GM12891 (cell line): ENCODE measurements at regions not wholly inside any gene's neighbourhood (a gene's known extent, or its start where the extent isn't known, plus 50 kb on each side); places are given as distances from the start of the nearest gene placed in this dataset.

Source experiments
- POLR2A ChIP-seq: IDR thresholded peaks from 2 replicates; pipeline ENCODE4 v1.6.1; 2011; ENCODE audit warnings: low read depth, low read length, control low read depth
- POLR2AphosphoS5 ChIP-seq: IDR thresholded peaks from 2 replicates; pipeline ENCODE4 v1.6.1; 2011; ENCODE audit warnings: low read depth, low read length, control low read depth
- TAF1 ChIP-seq: IDR thresholded peaks from 2 replicates; pipeline ENCODE4 v1.6.1; 2011; ENCODE audit warnings: low read depth, low read length, control low read depth

DNA sequence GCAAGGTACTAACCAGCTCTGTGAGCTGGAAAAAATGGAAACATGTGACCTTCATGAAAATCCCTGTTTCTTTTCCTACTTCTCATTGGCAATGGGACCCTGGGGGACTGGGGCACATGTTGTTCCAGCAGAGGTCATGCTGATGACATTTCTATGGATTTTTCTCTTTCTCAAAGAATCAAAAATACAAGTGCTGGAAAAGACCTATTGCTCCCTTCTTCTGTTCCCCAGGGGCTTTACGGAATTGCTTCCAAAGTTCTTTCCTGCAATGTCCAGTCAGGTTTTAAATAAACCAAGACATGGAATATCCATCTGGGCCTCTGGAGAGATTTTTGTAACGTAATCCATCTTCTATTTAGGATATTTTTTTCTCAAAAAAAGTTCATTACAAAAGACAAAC lies 1006.1 kb upstream of the CELF4 start:
- TF ChIP-seq POLR2A (no peak), POLR2AphosphoS5 (no peak), TAF1 (no peak)
